Nephron (organoid): ENCODE measurements at regions not wholly inside any gene's neighbourhood (a gene's known extent, or its start where the extent isn't known, plus 50 kb on each side); places are given as distances from the start of the nearest gene placed in this dataset.

Source experiments
- H3K27ac Mint-ChIP-seq, 3 experiments: 2 replicates each; pipeline ENCODE4 v1.8.0; 2020; ENCODE audit warnings: mixed read lengths in 3 of 3, mild to moderate bottlenecking in 2 of 3, moderate library complexity in 1 of 3
- H3K27me3 Mint-ChIP-seq: 2 replicates; pipeline ENCODE4 v1.8.0; 2021; ENCODE audit warnings: low read depth, mild to moderate bottlenecking, moderate library complexity, mixed read lengths
- H3K36me3 Mint-ChIP-seq: 2 replicates; pipeline ENCODE4 v1.8.0; 2020; ENCODE audit warnings: low read depth, mixed read lengths
- H3K4me1 Mint-ChIP-seq: 2 replicates; pipeline ENCODE4 v1.8.0; 2020; ENCODE audit warnings: mixed read lengths
- H3K4me3 Mint-ChIP-seq, 3 experiments: 2 replicates each; pipeline ENCODE4 v1.8.0; 2020; ENCODE audit warnings: mild to moderate bottlenecking in 3 of 3, mixed read lengths in 3 of 3, moderate library complexity in 2 of 3
- H3K9me3 Mint-ChIP-seq: 2 replicates; pipeline ENCODE4 v1.8.0; 2020; ENCODE audit warnings: mixed read lengths
- TF ChIP-seq, protein P1 (sequence below), 3 experiments: fragments of 200-600 bp; sonication (generic); IDR thresholded peaks; one replicate each; pipeline ENCODE4 v1.5.0; 2021; ENCODE audit warnings: antibody characterized with exemption in 3 of 3; ENCODE audit not compliant: unreplicated experiment in 3 of 3

- no peak overlapping the region for H3K4me3 Mint-ChIP-seq
- H3K36me3 Mint-ChIP-seq = peaks cover 5% of the 10 kb centered on the region
- peaks cover 27% of the 10 kb centered on the region for H3K9me3 Mint-ChIP-seq
- peaks cover 5% of the 10 kb centered on the region for H3K27me3 Mint-ChIP-seq
- no peaks in the 10 kb centered on the region for H3K4me1 Mint-ChIP-seq
- TF ChIP-seq, protein P1, sequence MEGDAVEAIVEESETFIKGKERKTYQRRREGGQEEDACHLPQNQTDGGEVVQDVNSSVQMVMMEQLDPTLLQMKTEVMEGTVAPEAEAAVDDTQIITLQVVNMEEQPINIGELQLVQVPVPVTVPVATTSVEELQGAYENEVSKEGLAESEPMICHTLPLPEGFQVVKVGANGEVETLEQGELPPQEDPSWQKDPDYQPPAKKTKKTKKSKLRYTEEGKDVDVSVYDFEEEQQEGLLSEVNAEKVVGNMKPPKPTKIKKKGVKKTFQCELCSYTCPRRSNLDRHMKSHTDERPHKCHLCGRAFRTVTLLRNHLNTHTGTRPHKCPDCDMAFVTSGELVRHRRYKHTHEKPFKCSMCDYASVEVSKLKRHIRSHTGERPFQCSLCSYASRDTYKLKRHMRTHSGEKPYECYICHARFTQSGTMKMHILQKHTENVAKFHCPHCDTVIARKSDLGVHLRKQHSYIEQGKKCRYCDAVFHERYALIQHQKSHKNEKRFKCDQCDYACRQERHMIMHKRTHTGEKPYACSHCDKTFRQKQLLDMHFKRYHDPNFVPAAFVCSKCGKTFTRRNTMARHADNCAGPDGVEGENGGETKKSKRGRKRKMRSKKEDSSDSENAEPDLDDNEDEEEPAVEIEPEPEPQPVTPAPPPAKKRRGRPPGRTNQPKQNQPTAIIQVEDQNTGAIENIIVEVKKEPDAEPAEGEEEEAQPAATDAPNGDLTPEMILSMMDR (IDR thresholded peaks at IDR 0.05; ENCODE audit: unreplicated experiment in 3 of 3) = no peak
- no peak overlapping the region for H3K27ac Mint-ChIP-seq
Measured at GRCh38 chr10:9643782-9644181, 1373.9 kb upstream of the CELF2 start.

DNA sequence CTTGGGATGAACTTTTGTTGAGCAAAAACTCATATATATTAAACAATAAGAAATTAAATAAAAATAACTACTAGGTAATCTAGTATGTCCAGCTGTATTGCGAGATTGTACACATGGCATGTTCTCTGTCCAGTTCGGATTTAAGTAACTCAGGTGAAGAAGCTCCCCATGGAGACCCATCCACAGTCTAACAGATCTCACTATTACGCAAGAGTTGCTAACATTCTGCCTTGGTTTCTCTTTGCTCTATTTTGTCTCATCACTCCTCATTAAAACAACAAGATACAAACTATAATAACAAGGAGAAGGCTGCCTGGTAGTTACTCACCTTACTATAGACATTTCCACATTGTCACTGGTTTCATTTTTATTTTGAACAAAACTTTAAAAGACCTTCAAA is 1372.3 kb upstream of the CELF2 start:
- no peak overlapping the region for H3K27ac Mint-ChIP-seq
- H3K9me3 Mint-ChIP-seq = peaks cover 27% of the 10 kb centered on the region
- no peaks in the 10 kb centered on the region for H3K4me1 Mint-ChIP-seq
- peaks cover 11% of the 10 kb centered on the region for H3K27me3 Mint-ChIP-seq
- TF ChIP-seq, protein P1 (IDR thresholded peaks at IDR 0.05; ENCODE audit: unreplicated experiment in 3 of 3) = no peak
- H3K4me3 Mint-ChIP-seq = no peak overlapping the region
- H3K36me3 Mint-ChIP-seq = peaks cover 5% of the 10 kb centered on the region

DNA sequence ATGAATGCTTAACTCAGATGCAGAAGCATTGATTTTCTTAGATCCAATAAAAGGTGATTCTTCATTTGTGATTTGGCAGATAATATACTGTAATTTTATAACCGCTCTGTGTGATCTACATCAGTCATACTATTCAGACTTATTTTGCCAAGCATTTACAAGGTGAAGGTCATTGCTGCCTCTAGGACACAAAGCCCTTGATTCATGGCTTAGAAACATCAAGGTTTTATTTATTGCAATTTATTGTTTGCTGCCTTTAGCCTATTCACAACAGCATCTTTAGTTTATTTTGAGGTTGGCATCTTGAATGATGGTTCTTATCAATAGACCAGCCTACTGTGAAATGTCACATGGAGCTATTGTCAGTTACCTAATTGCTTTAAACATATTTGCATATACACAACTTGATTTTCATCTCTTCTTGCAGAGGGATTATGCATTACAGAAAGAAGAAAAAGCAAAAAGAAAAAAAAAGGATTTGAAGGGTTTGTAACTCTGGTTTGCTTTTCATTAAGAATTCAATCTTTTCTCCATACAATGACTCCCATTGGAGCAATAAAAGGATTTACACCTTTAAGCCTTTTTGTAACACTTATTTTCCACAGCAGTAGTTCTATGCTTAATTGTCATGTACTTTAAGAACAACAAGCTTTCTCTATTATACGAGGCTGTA is 1371.6 kb upstream of the CELF2 start:
- Mint-ChIP-seq H3K4me3 (no peak overlapping the region), H3K9me3 (peaks cover 27% of the 10 kb centered on the region), H3K27me3 (peaks cover 11% of the 10 kb centered on the region), H3K27ac (no peak overlapping the region), H3K36me3 (peaks cover 5% of the 10 kb centered on the region), H3K4me1 (no peaks in the 10 kb centered on the region)
- TF ChIP-seq, protein P1 (IDR thresholded peaks at IDR 0.05; ENCODE audit: unreplicated experiment in 3 of 3) = no peak

DNA sequence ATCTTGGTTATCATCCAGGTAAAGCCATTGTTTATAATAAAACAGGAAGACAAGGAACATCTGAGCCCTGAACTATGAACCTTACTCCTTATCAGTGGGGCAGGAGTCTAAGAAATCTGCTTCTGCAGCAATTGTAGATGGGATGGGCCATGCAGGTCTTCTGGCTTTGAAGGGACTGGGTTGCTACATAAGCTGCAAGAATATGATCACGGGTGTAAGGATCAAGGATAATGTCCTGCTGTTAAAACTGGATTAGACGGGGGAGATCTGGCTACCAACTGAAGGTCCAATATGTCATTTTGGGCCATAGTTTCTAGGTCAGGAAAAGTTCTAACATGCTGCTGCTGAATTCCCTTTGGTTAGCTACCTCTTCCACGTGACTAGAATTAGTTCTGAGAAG is 1363.4 kb upstream of the CELF2 start:
- Mint-ChIP-seq H3K9me3 (peaks cover 3% of the 10 kb centered on the region), H3K4me3 (no peak overlapping the region), H3K27ac (no peak overlapping the region), H3K36me3 (no peaks in the 10 kb centered on the region), H3K27me3 (peaks cover 3% of the 10 kb centered on the region), H3K4me1 (peaks cover 14% of the 10 kb centered on the region)
- TF ChIP-seq, protein P1 (IDR thresholded peaks at IDR 0.05; ENCODE audit: unreplicated experiment in 3 of 3) = no peak

- peaks cover 4% of the 10 kb centered on the region for H3K9me3 Mint-ChIP-seq
- H3K4me1 Mint-ChIP-seq = peaks cover 14% of the 10 kb centered on the region
- TF ChIP-seq, protein P1 (IDR thresholded peaks at IDR 0.05; ENCODE audit: unreplicated experiment in 3 of 3) = no peak
- no peaks in the 10 kb centered on the region for H3K36me3 Mint-ChIP-seq
- H3K27me3 Mint-ChIP-seq = no peaks in the 10 kb centered on the region
- no peak overlapping the region for H3K4me3 Mint-ChIP-seq
- H3K27ac Mint-ChIP-seq = no peak overlapping the region
Measured at GRCh38 chr10:9656386-9656785, 1361.3 kb upstream of the CELF2 start.

DNA sequence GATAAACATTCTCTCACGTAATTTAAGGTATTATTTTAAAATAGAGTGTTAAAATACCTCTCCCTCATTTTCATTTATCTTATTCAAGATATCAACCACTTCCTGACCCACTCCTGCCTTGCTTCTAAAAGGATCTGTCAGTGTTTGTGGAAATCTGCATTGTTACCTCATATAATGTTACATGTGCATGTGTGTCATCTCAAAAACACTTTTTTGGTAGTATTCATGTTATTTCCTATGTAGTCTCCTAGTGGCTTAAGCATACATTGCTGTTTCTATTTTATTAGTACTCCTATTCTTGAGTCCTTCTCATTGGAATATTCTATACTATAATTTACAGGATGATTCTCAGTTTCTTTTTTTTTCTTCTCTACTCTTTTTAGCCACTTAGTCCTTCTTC is 1360.7 kb upstream of the CELF2 start:
- TF ChIP-seq, protein P1 (IDR thresholded peaks at IDR 0.05; ENCODE audit: unreplicated experiment in 3 of 3) = no peak
- no peaks in the 10 kb centered on the region for H3K36me3 Mint-ChIP-seq
- no peak overlapping the region for H3K27ac Mint-ChIP-seq
- H3K4me1 Mint-ChIP-seq = peaks cover 14% of the 10 kb centered on the region
- H3K9me3 Mint-ChIP-seq = peaks cover 7% of the 10 kb centered on the region
- H3K27me3 Mint-ChIP-seq = no peaks in the 10 kb centered on the region
- H3K4me3 Mint-ChIP-seq = no peak overlapping the region
